ENCODE measurements at regions not wholly inside any gene's neighbourhood (a gene's known extent, or its start where the extent isn't known, plus 50 kb on each side); places are given as distances from the start of the nearest gene placed in this dataset.

DNA sequence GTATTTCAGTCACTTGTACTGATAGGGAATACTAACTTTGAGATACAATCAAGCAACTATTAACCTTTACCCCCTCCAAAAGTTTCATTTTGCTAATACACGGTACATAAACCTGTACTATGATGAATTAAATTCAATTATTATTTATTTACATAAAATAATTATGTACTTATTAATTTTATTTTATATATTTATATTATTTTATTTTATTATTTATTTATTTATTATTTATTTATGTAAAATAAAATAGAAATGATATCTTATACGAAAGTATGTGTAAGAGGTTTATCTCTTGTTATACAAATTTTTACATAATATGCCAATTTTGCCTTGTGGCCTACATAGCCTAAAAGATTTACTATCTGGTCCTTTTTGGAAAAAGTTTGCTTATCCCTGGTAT is 564.3 kb downstream of the SLITRK5 start:
- TF ChIP-seq, protein P1, sequence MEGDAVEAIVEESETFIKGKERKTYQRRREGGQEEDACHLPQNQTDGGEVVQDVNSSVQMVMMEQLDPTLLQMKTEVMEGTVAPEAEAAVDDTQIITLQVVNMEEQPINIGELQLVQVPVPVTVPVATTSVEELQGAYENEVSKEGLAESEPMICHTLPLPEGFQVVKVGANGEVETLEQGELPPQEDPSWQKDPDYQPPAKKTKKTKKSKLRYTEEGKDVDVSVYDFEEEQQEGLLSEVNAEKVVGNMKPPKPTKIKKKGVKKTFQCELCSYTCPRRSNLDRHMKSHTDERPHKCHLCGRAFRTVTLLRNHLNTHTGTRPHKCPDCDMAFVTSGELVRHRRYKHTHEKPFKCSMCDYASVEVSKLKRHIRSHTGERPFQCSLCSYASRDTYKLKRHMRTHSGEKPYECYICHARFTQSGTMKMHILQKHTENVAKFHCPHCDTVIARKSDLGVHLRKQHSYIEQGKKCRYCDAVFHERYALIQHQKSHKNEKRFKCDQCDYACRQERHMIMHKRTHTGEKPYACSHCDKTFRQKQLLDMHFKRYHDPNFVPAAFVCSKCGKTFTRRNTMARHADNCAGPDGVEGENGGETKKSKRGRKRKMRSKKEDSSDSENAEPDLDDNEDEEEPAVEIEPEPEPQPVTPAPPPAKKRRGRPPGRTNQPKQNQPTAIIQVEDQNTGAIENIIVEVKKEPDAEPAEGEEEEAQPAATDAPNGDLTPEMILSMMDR (IDR thresholded peaks at IDR 0.05), result no peak
- no peak for TF ChIP-seq EP300 (IDR thresholded peaks at IDR 0.05; ENCODE audit: low read depth)
- TF ChIP-seq POLR2A (IDR thresholded peaks at IDR 0.05), result no peak
- no peak for TF ChIP-seq POLR2AphosphoS5 (IDR thresholded peaks at IDR 0.05)
